ENCODE measurements at regions not wholly inside any gene's neighbourhood (a gene's known extent, or its start where the extent isn't known, plus 50 kb on each side); places are given as distances from the start of the nearest gene placed in this dataset.

DNA sequence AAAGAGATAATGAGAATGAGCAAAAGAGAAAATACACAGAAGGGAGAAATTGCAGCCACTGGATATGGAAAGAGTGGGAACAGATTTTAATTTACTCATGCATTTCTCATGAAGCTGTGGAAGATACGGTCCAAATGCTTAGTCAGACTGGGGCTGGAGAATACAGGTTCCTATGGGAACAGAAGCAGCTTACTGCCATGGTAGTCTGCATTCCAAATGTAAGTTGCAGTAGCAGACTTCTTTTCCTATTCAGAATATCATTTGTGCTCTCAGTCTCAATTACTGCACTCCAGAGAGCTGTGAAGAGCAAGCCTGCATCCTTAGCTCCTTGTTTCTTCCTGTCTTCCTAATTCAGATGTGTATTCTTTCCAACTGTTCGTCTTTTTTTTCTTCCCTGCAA is 190.8 kb upstream of the TMEM196 start:
- TF ChIP-seq, protein P1, sequence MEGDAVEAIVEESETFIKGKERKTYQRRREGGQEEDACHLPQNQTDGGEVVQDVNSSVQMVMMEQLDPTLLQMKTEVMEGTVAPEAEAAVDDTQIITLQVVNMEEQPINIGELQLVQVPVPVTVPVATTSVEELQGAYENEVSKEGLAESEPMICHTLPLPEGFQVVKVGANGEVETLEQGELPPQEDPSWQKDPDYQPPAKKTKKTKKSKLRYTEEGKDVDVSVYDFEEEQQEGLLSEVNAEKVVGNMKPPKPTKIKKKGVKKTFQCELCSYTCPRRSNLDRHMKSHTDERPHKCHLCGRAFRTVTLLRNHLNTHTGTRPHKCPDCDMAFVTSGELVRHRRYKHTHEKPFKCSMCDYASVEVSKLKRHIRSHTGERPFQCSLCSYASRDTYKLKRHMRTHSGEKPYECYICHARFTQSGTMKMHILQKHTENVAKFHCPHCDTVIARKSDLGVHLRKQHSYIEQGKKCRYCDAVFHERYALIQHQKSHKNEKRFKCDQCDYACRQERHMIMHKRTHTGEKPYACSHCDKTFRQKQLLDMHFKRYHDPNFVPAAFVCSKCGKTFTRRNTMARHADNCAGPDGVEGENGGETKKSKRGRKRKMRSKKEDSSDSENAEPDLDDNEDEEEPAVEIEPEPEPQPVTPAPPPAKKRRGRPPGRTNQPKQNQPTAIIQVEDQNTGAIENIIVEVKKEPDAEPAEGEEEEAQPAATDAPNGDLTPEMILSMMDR (IDR thresholded peaks at IDR 0.05; ENCODE audit: poor library complexity, severe bottlenecking), result no peak
- no peak for TF ChIP-seq TAF1 (IDR thresholded peaks at IDR 0.05; ENCODE audit: low read depth)
- TF ChIP-seq EZH2 (IDR thresholded peaks at IDR 0.05; ENCODE audit: borderline replicate concordance, insufficient read depth, low read length, poor library complexity, severe bottlenecking), result no peak
- TF ChIP-seq POLR2AphosphoS5 (IDR thresholded peaks at IDR 0.05), result no peak
- TF ChIP-seq MXI1 (conservative IDR thresholded peaks at IDR 0.05; ENCODE audit: poor library complexity, severe bottlenecking), result no peak

Measured in neural cell (in vitro differentiated cells).